Activated CD4-positive, alpha-beta T cell treated with anti-CD3 and anti-CD28 coated beads for 4 hours (primary cell): ENCODE measurements at regions not wholly inside any gene's neighbourhood (a gene's known extent, or its start where the extent isn't known, plus 50 kb on each side); places are given as distances from the start of the nearest gene placed in this dataset.

ENCODE experiments used
- DNase-seq, 2 donors: peaks; one replicate each; pipeline ENCODE4 v3.0.0-alpha.2; 2020

DNA sequence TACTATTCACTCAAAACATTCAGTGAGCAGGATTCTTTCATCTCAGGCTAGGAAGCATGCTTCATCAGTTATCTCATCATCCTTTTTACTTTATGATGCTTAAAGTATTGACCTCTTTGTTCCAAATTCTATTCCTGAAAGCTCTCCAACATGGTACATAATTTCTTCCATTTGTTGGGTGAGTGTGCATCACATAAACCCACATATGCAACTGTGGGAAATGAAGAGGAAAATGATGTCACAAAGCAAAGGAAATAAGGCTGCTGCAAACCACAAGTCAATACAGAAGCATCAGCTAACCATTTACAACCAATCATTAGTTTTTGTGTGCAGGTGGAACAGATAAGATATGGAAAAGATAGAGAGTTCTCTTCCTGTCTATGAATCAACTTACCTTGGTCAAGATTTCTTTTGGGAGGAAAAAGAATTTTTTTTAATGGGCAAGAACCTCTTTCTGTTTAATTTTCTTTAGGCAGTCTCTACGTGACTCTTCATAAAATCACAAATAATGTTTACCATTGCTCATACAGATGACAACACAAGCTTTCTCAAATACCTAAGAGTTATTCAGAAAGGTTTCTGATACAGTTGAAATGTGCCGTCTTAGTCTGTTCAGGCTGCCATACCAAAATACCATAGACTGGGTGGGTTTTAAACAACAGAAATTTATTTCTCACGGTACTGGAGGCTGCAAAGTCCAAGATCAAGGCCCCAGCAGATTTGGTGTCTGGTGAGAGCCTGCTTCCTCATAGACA is 259.9 kb downstream of the ADGRG6 start:
- no peak for DNase-seq

- DNase-seq = no peak
These were observed 261.1 kb downstream of the ADGRG6 start for GRCh38 chr6:142562865-142563264.

DNA sequence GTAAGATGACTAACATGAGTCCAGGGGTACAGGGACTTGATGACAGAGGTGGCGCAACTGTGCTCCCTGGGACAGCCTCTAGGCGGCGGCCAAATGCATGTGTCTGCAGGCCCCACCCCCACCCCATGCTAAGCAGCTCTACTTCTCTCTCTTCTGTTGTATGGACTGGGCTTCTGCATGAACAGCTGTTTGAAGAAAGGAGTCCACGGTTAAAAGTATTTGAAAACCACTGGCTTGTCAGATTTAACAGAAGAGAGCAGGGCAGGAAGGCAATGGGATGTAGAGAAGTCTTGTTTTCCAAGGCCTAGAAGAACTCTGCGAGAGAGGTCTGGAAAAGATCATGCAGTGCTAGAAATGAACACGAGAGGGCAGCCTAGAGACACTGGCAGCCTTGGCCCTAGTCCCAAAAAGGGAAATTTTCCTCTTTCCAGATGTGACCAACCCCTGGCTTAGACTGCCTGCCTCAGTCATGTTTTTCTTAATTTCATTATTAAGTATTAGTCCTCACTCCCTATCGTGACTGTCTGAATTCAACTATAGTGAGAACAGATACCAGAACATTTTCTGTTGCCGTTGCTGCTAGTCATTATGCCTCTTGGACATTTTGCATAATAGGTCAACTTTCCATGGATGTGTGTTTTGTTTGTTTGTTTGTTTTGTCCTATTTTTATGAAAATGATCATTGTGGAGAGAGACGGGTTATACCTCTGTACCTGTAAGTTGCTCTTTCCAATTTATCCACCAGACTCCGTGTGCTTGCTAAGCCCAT is 265.0 kb downstream of the ADGRG6 start:
- DNase-seq = peak; percentile 36 to 71

DNA sequence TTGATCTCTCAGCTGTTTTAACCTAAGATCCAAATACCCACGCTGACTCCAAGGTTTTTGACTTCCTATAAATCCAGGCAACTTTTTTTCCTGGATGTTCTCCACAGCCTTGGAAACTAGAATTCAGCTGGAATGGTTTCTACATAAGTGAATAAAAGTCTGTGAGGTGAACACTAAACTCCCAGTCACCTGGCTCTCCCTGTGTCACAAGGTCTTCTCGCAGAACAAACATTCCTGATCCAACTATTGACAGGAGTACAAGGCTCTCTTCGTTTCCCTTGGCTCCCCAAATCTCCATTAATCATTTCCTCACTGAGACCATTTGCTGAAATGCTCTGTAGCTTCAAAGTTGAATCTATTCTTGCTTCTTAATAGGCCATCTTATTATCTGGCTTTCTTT is 265.7 kb downstream of the ADGRG6 start:
- DNase-seq = no peak

- DNase-seq = no peak
These were observed 267.2 kb downstream of the ADGRG6 start for GRCh38 chr6:142568857-142569597.

GRCh38 chr6:142569676-142570075 is 267.9 kb downstream of the ADGRG6 start:
- no peak for DNase-seq

DNA sequence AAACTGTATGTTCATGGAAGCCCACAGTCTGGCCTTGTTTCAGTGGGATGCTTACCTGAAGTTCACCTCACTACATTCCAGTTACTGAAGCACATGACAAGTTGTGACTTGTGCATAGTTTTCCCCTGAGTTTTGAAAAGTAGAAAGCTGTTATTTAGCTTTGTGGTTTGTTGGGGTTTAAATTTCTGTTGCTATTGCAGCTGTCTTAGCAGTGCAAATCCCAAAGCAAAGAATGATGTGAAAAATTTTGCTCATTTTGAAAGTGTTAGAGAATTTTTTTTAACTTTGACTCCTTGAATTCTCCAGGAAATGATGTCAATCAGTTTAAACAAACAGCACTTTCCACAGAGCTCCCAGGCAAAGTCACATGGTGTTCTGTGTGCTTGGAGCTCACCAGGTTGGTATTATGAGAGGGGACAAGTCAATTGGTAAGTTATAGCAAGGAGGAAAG is 268.4 kb downstream of the ADGRG6 start:
- DNase-seq = no peak

DNA sequence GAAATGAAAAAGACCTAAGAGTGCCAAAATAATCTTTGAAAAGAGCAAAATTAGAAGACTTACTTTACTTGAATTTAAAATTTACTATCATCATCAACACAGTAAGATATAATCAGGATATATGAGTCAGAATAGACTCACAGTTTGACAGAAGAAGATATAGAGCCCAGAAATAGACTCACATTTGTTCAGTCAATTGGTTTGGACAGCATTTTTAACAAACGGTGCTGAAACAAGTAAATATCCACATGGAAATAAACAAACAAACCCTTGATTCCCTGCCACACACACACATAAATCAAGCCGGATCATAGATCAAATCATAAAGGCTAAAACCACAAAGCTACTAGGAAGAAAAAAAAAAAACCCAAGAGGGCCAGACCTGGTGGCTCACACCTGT is 291.1 kb downstream of the ADGRG6 start:
- no peak for DNase-seq

- DNase-seq = no peak
These were observed 296.0 kb downstream of the ADGRG6 start for GRCh38 chr6:142597836-142598235.

DNA sequence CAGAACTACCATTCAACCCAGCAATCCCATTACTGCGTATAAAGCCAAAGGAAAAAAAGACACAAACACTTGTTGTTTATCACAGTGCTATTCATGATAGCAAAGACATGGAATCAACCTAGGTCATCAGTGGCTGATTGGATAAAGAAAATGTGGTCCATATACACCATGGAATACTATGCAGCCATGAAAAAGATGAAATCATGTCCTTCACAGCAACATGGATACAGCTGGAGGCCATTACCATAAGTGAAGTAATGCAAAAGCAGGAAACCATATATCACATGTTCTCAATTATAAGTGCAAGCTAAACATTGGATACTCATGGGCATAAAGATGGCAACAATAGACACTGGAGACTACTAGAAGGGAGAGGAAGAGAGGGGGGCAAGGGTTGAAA is 299.6 kb downstream of the ADGRG6 start:
- DNase-seq = no peak

- DNase-seq = no peak
These were observed 301.2 kb downstream of the ADGRG6 start for GRCh38 chr6:142602972-142603371.

DNA sequence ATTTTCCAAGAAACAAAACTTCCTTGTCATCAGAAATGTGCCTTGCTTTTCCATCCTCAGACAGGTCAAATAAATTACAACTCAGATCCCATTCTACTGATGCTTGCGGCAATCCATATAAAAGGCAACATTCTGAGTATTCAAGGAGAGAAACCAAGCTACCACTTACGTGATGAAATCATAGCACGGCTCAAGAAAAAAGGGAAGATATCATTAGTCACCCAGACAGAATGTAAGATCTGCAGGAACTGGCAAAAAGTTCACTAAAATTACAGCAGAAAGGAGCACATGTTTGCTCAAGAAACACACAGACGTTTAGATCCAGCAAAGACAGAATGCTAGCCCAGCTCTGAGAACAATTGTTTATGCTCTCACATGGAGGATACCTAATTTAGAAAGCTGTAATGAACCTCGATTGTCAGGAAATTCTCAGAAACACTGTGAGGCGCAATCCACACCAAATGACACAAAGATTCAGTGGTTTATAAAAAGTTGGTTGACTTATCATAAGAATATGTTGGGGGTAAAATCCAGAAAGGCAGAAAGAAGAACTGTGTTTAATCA is 304.2 kb downstream of the ADGRG6 start:
- no peak for DNase-seq

- DNase-seq = no peak
These were observed 311.1 kb downstream of the ADGRG6 start for GRCh38 chr6:142612956-142613355.

GRCh38 chr6:142613981-142614380 is 312.2 kb downstream of the ADGRG6 start:
- DNase-seq = no peak

DNA sequence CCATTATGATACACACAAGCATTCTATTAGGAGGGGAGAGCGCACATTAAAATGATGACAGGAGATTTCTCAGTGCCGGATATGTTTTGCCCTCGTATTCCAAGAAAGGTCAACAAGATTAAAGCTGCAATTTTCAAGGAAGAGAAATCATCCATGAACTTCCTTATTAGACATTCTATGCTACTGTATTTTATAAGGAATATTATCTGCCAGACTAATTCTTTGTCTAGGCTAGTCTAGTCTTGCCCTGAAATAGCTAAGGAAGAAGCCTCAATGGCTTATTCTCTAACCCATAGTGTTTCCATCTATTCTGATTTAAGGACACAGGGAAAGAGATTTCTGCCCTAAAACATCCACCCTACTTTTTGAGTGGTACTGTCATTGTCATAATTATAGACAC is 315.4 kb downstream of the ADGRG6 start:
- DNase-seq = no peak

DNA sequence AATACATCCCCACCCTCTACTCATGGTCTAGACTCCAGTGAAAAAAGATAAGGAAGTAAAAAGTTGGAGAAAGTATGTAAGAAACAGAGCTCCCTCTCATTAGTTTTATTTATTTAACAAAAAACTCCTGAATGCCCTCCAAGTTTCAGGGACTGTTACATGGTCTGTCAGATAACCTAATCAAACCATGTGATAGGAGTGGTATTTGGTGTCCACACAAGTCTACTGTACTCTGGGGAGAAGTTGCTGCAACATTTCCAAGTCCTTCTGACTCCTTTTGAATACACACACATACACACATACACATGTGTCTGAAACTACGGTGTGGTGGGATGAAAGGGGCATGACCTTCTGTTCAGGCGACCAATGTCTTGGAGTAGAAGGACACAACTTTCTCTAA is 320.0 kb downstream of the ADGRG6 start:
- DNase-seq = no peak

- no peak for DNase-seq
These were observed 319.8 kb downstream of the HIVEP2 start for GRCh38 chr6:142624978-142625715.

- DNase-seq = no peak
These were observed 317.5 kb downstream of the HIVEP2 start for GRCh38 chr6:142627474-142627873.

DNA sequence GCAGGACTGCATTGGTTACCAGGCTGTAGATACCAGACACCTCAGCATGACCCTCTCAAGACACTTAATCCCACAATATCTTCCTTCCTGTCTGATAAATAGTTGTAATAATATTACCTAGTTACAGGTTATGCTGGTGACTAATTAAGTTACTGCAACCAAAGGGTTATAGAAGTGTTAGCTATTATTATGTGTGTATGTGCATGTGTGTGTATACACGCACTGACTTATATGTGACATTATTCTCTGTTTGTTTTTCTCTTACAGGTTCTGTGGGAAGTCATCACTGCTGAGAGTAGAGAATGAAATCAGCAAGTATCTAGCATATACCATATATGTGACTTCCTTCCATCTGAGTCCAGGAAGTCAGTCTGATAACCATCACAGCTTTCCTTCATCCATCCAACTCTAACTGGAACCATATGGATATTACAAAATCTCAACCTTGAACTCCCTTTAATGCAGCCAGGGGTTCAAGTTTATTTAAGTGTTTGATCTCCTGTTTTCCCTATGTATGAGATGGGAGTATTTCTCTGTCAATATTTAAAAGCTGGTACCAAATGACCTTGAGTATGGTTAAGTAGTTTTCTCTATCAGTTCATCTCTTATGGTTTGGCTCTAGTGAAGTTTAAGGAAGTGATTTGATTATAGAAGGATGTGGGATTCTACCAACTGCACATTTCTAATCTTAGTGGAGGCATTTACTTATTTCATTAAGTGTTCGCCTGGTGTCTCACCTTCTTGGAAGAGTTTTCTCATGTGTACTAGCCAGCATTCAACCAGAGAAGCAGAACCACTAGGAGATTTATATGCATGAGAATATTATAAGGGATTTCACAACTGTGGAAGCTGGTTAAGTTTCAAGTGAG is 313.2 kb downstream of the HIVEP2 start:
- DNase-seq = no peak

DNA sequence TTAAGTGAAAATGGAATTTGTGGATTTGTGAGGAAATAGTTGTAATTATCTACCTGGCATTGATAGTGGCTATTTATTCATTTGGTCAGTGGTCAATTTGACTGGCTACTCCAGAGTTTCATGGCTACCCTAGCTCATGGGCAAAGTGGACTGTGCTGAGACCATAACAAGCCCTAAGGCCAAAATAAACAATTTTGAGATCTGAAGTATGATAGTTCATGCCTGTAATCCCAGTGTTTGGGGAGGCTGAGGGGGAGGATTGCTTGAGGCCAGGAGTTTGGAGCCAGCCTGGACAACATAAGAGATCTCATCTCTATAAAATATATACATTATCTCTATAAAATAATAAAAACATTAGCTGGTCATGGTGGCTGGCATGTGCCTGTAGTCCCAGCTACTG is 311.7 kb downstream of the HIVEP2 start:
- no peak for DNase-seq

- DNase-seq = no peak
These were observed 309.8 kb downstream of the HIVEP2 start for GRCh38 chr6:142635130-142635529.
